PC-9 (cell line): ENCODE measurements at regions not wholly inside any gene's neighbourhood (a gene's known extent, or its start where the extent isn't known, plus 50 kb on each side); places are given as distances from the start of the nearest gene placed in this dataset.

ENCODE experiments used
- BruUV-seq: library from RNA; stranded (reverse); fragments of 400-500 nt; replicated peaks from 2 replicates; lab custom pipeline; 2021; lab: Mats Ljungman, UMichigan
- CTCF ChIA-PET: fragments of 300-600 bp; sonication (Branson Sonifier 250); formaldehyde crosslinking; loops from one replicate; lab custom pipeline; 2022; ENCODE audit warnings: antibody characterized with exemption; lab: Charles Lee
- POLR2A ChIA-PET: fragments of 300-600 bp; sonication (Branson Sonifier 250); formaldehyde crosslinking; loops from one replicate; lab custom pipeline; 2022; ENCODE audit warnings: antibody characterized with exemption; ENCODE audit not compliant: unreplicated experiment; lab: Charles Lee
- DNase-seq, 2 experiments: peaks; one replicate each; pipeline versions ENCODE4 v3.0.0 to v3.0.0-alpha.2; 2015 to 2022; ENCODE audit warnings: mixed read lengths in 1 of 2
- H2AFZ ChIP-seq: fragments of 200-600 bp; sonication (generic); 2 replicates; pipeline ENCODE4 v1.8.1; 2017; ENCODE audit warnings: antibody characterized with exemption
- H3F3A ChIP-seq: fragments of 200-600 bp; sonication (generic); 2 replicates; pipeline ENCODE4 v1.8.1; 2017; ENCODE audit warnings: antibody characterized with exemption, mild to moderate bottlenecking, low read depth; ENCODE audit not compliant: insufficient read depth
- H3K27ac ChIP-seq: fragments of 200-600 bp; sonication (generic); 2 replicates; pipeline ENCODE4 v1.6.1; 2016; ENCODE audit warnings: mixed run types
- H3K27me3 ChIP-seq: fragments of 200-600 bp; sonication (generic); 2 replicates; pipeline ENCODE4 v1.6.1; 2016; ENCODE audit warnings: low read depth, mixed run types; ENCODE audit not compliant: insufficient read depth
- H3K36me3 ChIP-seq: fragments of 200-600 bp; sonication (generic); 2 replicates; pipeline ENCODE4 v1.6.1; 2016; ENCODE audit warnings: low read depth, mixed run types
- H3K4me1 ChIP-seq: fragments of 200-600 bp; sonication (generic); replicated peaks from 2 replicates; pipeline ENCODE4 v1.6.1; 2016; ENCODE audit warnings: mixed run types; ENCODE audit not compliant: insufficient read depth
- H3K4me2 ChIP-seq: fragments of 200-600 bp; sonication (generic); 2 replicates; pipeline ENCODE4 v1.6.1; 2017; ENCODE audit warnings: mixed run types
- H3K4me3 ChIP-seq: fragments of 200-600 bp; sonication (generic); 2 replicates; pipeline ENCODE4 v1.6.1; 2016; ENCODE audit warnings: mixed run types
- H3K79me2 ChIP-seq: fragments of 200-600 bp; sonication (generic); 2 replicates; pipeline ENCODE4 v1.6.1; 2017; ENCODE audit warnings: low read depth, mixed run types
- H3K9me2 ChIP-seq: fragments of 200-600 bp; sonication (generic); 2 replicates; pipeline ENCODE4 v1.8.1; 2017; ENCODE audit warnings: mild to moderate bottlenecking; ENCODE audit not compliant: insufficient read depth
- H3K9me3 ChIP-seq: fragments of 200-600 bp; sonication (generic); 2 replicates; pipeline ENCODE4 v1.8.1; 2016; ENCODE audit warnings: low read depth; ENCODE audit not compliant: insufficient read depth
- H4K20me1 ChIP-seq: fragments of 200-600 bp; sonication (generic); 2 replicates; pipeline ENCODE4 v1.8.1; 2017; ENCODE audit not compliant: insufficient read depth
- CTCF ChIP-seq: fragments of 200-600 bp; sonication (generic); conservative IDR thresholded peaks from 2 replicates; pipeline ENCODE4 v1.6.1; 2017; ENCODE audit warnings: mixed run types, antibody characterized with exemption, mild to moderate bottlenecking, moderate library complexity
- EZH2 ChIP-seq: fragments of 200-600 bp; sonication (generic); IDR thresholded peaks from 2 replicates; pipeline ENCODE4 v1.8.0; 2017; ENCODE audit warnings: antibody characterized with exemption, low read depth
- intact Hi-C: fragments of 100-400 bp; cut with micrococcal nuclease; formaldehyde crosslinking; loops from one replicate; pipeline ENCODE4 v1.10.0; 2022; ENCODE audit not compliant: unreplicated experiment

- H3K4me3 ChIP-seq = no peak overlapping the region
- TF ChIP-seq EZH2 (no peak), CTCF (no peak)
- intact Hi-C loops = no loop called here
- ChIA-PET POLR2A (no interaction called here), CTCF (no interaction called here)
- H3K79me2 ChIP-seq = no peaks in the 10 kb centered on the region
- no TSS peak for BruUV-seq
- no peak overlapping the region for H2AFZ ChIP-seq
- no peak overlapping the region for H3K4me2 ChIP-seq
- H3K27me3 ChIP-seq = no peaks in the 10 kb centered on the region
- H3K27ac ChIP-seq = no peak overlapping the region
- H3F3A ChIP-seq = no peaks in the 10 kb centered on the region
- no peaks in the 10 kb centered on the region for H3K9me3 ChIP-seq
- no peaks in the 10 kb centered on the region for H4K20me1 ChIP-seq
- no peaks in the 10 kb centered on the region for H3K4me1 ChIP-seq
- DNase-seq = no peak
- H3K9me2 ChIP-seq = no peaks in the 10 kb centered on the region; the same call in 1 of the 2 replicates
- H3K36me3 ChIP-seq = no peaks in the 10 kb centered on the region
Measured at GRCh38 chrX:4004822-4005221, 291.4 kb upstream of the PRKX start.

- DNase-seq = no peak
- Histone ChIP-seq H3K27me3 (no peaks in the 10 kb centered on the region), H4K20me1 (no peaks in the 10 kb centered on the region), H2AFZ (no peak overlapping the region), H3K4me3 (no peak overlapping the region), H3K79me2 (no peaks in the 10 kb centered on the region), H3F3A (0 out of 2 replicates have a peak, but pooled peaks cover 5% of the 10 kb centered on the region), H3K27ac (no peak overlapping the region), H3K4me2 (no peak overlapping the region), H3K9me3 (no peaks in the 10 kb centered on the region), H3K9me2 (no peaks in the 10 kb centered on the region), H3K36me3 (no peaks in the 10 kb centered on the region), H3K4me1 (no peaks in the 10 kb centered on the region)
- no TSS peak for BruUV-seq
- TF ChIP-seq CTCF = no peak
- no peak for TF ChIP-seq EZH2
- CTCF ChIA-PET = no interaction called here
- intact Hi-C loops = no loop called here
- POLR2A ChIA-PET = no interaction called here
Measured at GRCh38 chrX:3994315-3994714, 280.9 kb upstream of the PRKX start.

- Histone ChIP-seq H2AFZ (no peak overlapping the region), H3K27ac (no peak overlapping the region), H3K4me1 (no peaks in the 10 kb centered on the region), H3K27me3 (peaks cover 7% of the 10 kb centered on the region; the same call in 1 of the 2 replicates), H3F3A (0 out of 2 replicates have a peak, but pooled peaks cover 5% of the 10 kb centered on the region), H3K9me2 (no peaks in the 10 kb centered on the region), H4K20me1 (no peaks in the 10 kb centered on the region), H3K4me3 (no peak overlapping the region), H3K79me2 (no peaks in the 10 kb centered on the region), H3K9me3 (no peaks in the 10 kb centered on the region), H3K36me3 (no peaks in the 10 kb centered on the region), H3K4me2 (no peak overlapping the region)
- no TSS peak for BruUV-seq
- POLR2A ChIA-PET = no interaction called here
- intact Hi-C loops = no loop called here
- no peak for DNase-seq
- CTCF ChIA-PET = no interaction called here
- TF ChIP-seq EZH2 (no peak), CTCF (no peak)
Measured at GRCh38 chrX:3990569-3990968, 277.1 kb upstream of the PRKX start.
